BLaER1 treated with 17β-estradiol and CSF1 and Interleukin-3, amounts not matched to agents 10 nM and 100 nM (cell line): ENCODE measurements at regions not wholly inside any gene's neighbourhood (a gene's known extent, or its start where the extent isn't known, plus 50 kb on each side); places are given as distances from the start of the nearest gene placed in this dataset.
A peak's percentile ranks its signal among the peaks of the same experiment; 100 is the strongest.

Experiments used
- H3K27ac ChIP-seq, 11 experiments: shearing (Covaris generic); formaldehyde crosslinking; 2 replicates each; pipeline ENCODE4 v1.8.1; 2022
- H3K27me3 ChIP-seq, 11 experiments: shearing (Covaris generic); formaldehyde crosslinking; 2 replicates each; pipeline ENCODE4 v1.8.1; 2022
- H3K36me3 ChIP-seq, 11 experiments: shearing (Covaris generic); formaldehyde crosslinking; 2 replicates each; pipeline ENCODE4 v1.8.1; 2022
- H3K4me1 ChIP-seq, 10 experiments: shearing (Covaris generic); formaldehyde crosslinking; 2 replicates each; pipeline ENCODE4 v1.8.1; 2022
- H3K4me2 ChIP-seq, 11 experiments: shearing (Covaris generic); formaldehyde crosslinking; 2 replicates each; pipeline ENCODE4 v1.8.1; 2022
- H3K4me3 ChIP-seq, 10 experiments: shearing (Covaris generic); formaldehyde crosslinking; 2 replicates each; pipeline ENCODE4 v1.8.1; 2022
- H3K9ac ChIP-seq, 11 experiments: shearing (Covaris generic); formaldehyde crosslinking; 2 replicates each; pipeline ENCODE4 v1.8.1; 2022
- H3K9me3 ChIP-seq, 11 experiments: shearing (Covaris generic); formaldehyde crosslinking; replicated peaks in 1 of 11; 2 replicates each; pipeline ENCODE4 v1.8.1; 2022
- H4K20me1 ChIP-seq, 11 experiments: shearing (Covaris generic); formaldehyde crosslinking; 2 replicates each; pipeline ENCODE4 v1.8.1; 2022
- Cebpa-rat ChIP-seq, 11 experiments: shearing (Covaris generic); IDR thresholded peaks; 2 replicates each; pipeline ENCODE4 v1.8.1; 2022

- peaks cover 0 to 5% (median 2%) of the 10 kb centered on the region in 11 experiments; a peak in 9 of 22 replicates for H3K9me3 ChIP-seq
- H3K36me3 ChIP-seq, result peaks cover 6 to 27% (median 18%) of the 10 kb centered on the region in 11 experiments; a peak in 21 of 22 replicates
- peak overlapping the region in 7 of 10 experiments; percentile 7 to 55 (median 20); a peak in 7 of 20 replicates for H3K4me3 ChIP-seq
- H4K20me1 ChIP-seq, result peaks cover 12 to 96% (median 94%) of the 10 kb centered on the region in 11 experiments; a peak in 20 of 22 replicates
- H3K9ac ChIP-seq, result peak overlapping the region in 10 of 11 experiments; percentile 14 to 62 (median 48); a peak in 14 of 22 replicates
- no peak for TF ChIP-seq Cebpa-rat (IDR thresholded peaks at IDR 0.05)
- H3K27me3 ChIP-seq, result peaks cover 0 to 53% (median 0%) of the 10 kb centered on the region in 11 experiments; a peak in 5 of 22 replicates
- peak overlapping the region in 7 of 11 experiments; percentile 1 to 77 (median 66); a peak in 10 of 22 replicates for H3K27ac ChIP-seq
- H3K4me1 ChIP-seq, result peaks cover 84 to 87% (median 86%) of the 10 kb centered on the region in 10 experiments
- H3K4me2 ChIP-seq, result peak overlapping the region; percentile 82 to 99 (median 91)
Observed at GRCh38 chr4:3371033-3372001, 70.5 kb upstream of the HGFAC start.

DNA sequence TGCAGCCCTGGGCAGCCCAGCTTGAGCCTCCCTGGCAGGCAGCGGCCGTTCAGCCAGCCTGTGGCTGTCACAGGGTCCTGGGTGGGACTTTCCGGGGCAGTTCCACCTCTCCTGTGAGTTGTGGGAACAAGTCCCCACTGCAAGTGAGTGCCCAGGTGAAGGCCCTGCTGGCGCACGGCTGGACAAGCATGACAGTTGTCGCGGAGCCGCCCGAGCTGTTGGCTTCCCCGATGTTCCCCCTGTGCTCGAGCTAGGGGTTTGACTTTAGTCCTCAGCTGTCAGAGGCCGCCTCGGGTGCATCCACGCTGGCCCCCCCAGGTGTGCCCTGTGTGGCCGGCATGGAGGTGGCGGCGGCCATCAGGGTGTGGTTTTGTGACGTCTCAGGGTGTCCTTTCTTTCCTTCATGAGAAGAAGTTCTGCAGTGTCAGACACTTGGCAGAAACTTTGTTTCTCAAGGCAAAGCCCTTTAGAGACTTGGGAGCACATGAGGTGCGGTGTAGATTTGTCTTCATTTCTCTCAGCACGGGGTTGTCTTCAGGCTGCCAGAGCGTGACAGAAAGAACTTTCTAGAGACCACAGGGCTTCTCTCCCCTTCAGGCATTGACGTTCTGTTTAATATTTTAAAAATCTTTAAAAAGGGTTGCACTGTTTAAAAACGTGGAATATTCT is 69.4 kb upstream of the HGFAC start:
- Histone ChIP-seq H3K27ac (peak overlapping the region in 10 of 11 experiments; percentile 48 to 77 (median 60); a peak in 20 of 22 replicates), H3K4me2 (peak overlapping the region; percentile 82 to 99 (median 91)), H3K27me3 (peaks cover 0 to 42% (median 0%) of the 10 kb centered on the region in 11 experiments; a peak in 5 of 22 replicates), H3K9me3 (peaks cover 0 to 16% (median 13%) of the 10 kb centered on the region in 11 experiments; a peak in 15 of 22 replicates), H3K36me3 (peaks cover 10 to 38% (median 29%) of the 10 kb centered on the region in 11 experiments), H3K4me3 (peak overlapping the region in 5 of 10 experiments; percentile 6 to 35 (median 9); a peak in 7 of 20 replicates), H4K20me1 (peaks cover 12 to 94% (median 86%) of the 10 kb centered on the region in 11 experiments; a peak in 20 of 22 replicates), H3K9ac (peak overlapping the region in 10 of 11 experiments; percentile 4 to 62 (median 48); a peak in 18 of 22 replicates), H3K4me1 (peaks cover 74 to 76% (median 75%) of the 10 kb centered on the region in 10 experiments)
- no peak for TF ChIP-seq Cebpa-rat (IDR thresholded peaks at IDR 0.05)

DNA sequence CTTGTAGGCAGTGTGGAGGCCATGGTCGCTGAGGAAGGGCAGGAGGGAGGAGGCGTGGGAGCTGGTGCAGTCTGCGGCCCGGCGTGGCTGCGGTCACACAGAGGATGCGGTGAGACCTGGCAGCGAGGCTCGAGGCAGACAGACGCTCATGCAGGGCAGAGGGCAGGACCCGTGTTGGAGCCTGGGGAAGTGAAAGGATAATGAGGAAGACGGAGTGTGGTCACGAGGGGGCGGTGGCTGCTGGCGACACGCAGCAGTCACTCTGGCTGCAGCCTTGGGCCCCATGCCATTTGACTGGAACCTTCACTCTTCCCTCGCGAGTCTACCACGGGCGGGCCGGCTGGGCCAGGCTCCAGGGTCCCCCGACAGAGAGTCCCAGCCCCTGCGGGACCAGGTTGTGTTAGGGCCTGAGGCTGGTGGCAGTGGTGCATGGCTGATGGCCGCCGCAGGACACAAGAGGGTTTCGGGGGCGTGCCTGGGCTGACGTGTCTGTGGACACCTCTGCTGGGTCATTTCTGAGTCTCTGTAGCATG is 68.8 kb upstream of the HGFAC start:
- Histone ChIP-seq H3K36me3 (peaks cover 12 to 44% (median 35%) of the 10 kb centered on the region in 11 experiments), H3K27me3 (peaks cover 0 to 36% (median 0%) of the 10 kb centered on the region in 11 experiments; a peak in 5 of 22 replicates), H3K9me3 (peaks cover 2 to 22% (median 19%) of the 10 kb centered on the region in 11 experiments; a peak in 20 of 22 replicates), H3K4me1 (peaks cover 68 to 70% (median 69%) of the 10 kb centered on the region in 10 experiments), H3K9ac (peak overlapping the region; percentile 23 to 65 (median 54); a peak in 18 of 22 replicates), H3K4me2 (peak overlapping the region; percentile 82 to 99 (median 91)), H4K20me1 (peaks cover 8 to 88% (median 79%) of the 10 kb centered on the region in 11 experiments; a peak in 20 of 22 replicates), H3K4me3 (peak overlapping the region in 6 of 10 experiments; percentile 11 to 47 (median 25); a peak in 6 of 20 replicates), H3K27ac (peak overlapping the region in 10 of 11 experiments; percentile 48 to 77 (median 64); a peak in 19 of 22 replicates)
- no peak for TF ChIP-seq Cebpa-rat (IDR thresholded peaks at IDR 0.05)

DNA sequence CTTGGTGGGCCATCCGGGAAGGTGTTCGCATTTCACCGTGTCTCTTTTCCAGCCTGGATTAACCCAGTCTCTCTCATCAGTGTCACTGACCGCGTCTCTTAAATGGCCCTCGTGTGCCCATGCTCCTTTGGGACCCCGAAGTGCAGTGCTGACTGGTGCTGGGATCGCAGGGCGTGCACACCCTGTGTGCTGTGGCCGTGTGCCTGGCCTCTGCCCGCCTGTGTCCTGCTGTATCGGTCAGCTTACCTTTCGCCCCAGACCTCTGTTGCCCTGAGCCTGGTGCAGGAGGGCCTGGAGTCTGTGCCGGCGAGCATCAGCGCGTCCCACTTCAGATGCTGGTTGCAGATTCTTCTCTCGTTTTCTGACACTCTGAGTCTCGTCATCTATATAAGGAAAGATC is 68.3 kb upstream of the HGFAC start:
- peak overlapping the region in 6 of 10 experiments; percentile 11 to 47 (median 25); a peak in 5 of 20 replicates for H3K4me3 ChIP-seq
- peaks cover 63 to 66% (median 65%) of the 10 kb centered on the region in 10 experiments for H3K4me1 ChIP-seq
- H3K27ac ChIP-seq, result peak overlapping the region in 10 of 11 experiments; percentile 32 to 77 (median 61); a peak in 18 of 22 replicates
- H3K36me3 ChIP-seq, result peaks cover 17 to 49% (median 39%) of the 10 kb centered on the region in 11 experiments
- no peak for TF ChIP-seq Cebpa-rat (IDR thresholded peaks at IDR 0.05)
- peaks cover 8 to 83% (median 75%) of the 10 kb centered on the region in 11 experiments; a peak in 20 of 22 replicates for H4K20me1 ChIP-seq
- H3K27me3 ChIP-seq, result peaks cover 0 to 34% (median 0%) of the 10 kb centered on the region in 11 experiments; a peak in 5 of 22 replicates
- peaks cover 6 to 27% (median 23%) of the 10 kb centered on the region in 11 experiments for H3K9me3 ChIP-seq
- peak overlapping the region; percentile 23 to 65 (median 45); a peak in 16 of 22 replicates for H3K9ac ChIP-seq
- H3K4me2 ChIP-seq, result peak overlapping the region; percentile 82 to 99 (median 91)

GRCh38 chr4:3374011-3374645 is 67.6 kb upstream of the HGFAC start:
- TF ChIP-seq Cebpa-rat (IDR thresholded peaks at IDR 0.05), result no peak
- Histone ChIP-seq H3K9ac (peak overlapping the region in 3 of 11 experiments; percentile 1 to 58 (median 43); a peak in 1 of 22 replicates), H3K27ac (peak overlapping the region in 2 of 11 experiments; percentile 68 to 71; a peak in 2 of 22 replicates), H3K36me3 (peaks cover 21 to 55% (median 46%) of the 10 kb centered on the region in 11 experiments), H3K4me3 (no peak overlapping the region), H3K9me3 (peaks cover 13 to 33% (median 30%) of the 10 kb centered on the region in 11 experiments), H3K4me1 (peaks cover 57 to 59% (median 58%) of the 10 kb centered on the region in 10 experiments), H3K27me3 (peaks cover 0 to 32% (median 0%) of the 10 kb centered on the region in 11 experiments; a peak in 5 of 22 replicates), H4K20me1 (peaks cover 8 to 76% (median 68%) of the 10 kb centered on the region in 11 experiments; a peak in 20 of 22 replicates), H3K4me2 (peak overlapping the region; percentile 82 to 99 (median 91))

DNA sequence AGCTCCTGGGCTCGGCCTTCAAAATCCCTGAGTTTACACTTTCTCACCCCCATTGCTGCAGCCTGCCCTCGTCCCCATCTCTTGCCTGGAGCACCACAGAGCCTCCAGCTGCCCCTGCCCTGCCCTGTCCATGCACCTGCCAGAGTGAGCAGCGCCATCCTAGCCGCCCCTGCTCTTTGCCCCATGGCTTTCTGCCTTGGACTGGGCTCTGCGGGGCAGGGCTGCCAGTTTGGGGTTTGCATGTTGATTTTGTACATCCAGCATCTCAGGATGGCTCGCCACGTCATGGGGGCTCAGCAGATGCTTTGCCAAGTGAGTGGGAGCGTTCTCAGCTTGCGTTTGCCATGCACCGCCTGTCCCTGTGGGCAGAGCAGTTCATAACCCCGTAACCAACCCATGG is 67.1 kb upstream of the HGFAC start:
- Histone ChIP-seq H3K4me3 (no peak overlapping the region), H3K36me3 (peaks cover 23 to 60% (median 51%) of the 10 kb centered on the region in 11 experiments), H3K4me2 (peak overlapping the region in 10 of 11 experiments; percentile 38 to 99 (median 93); a peak in 13 of 22 replicates), H4K20me1 (peaks cover 8 to 71% (median 63%) of the 10 kb centered on the region in 11 experiments; a peak in 20 of 22 replicates), H3K9ac (no peak overlapping the region), H3K27me3 (peaks cover 0 to 32% (median 0%) of the 10 kb centered on the region in 11 experiments; a peak in 5 of 22 replicates), H3K9me3 (peaks cover 18 to 38% (median 35%) of the 10 kb centered on the region in 11 experiments), H3K27ac (no peak overlapping the region), H3K4me1 (peaks cover 51 to 54% (median 53%) of the 10 kb centered on the region in 10 experiments)
- TF ChIP-seq Cebpa-rat (IDR thresholded peaks at IDR 0.05), result no peak

DNA sequence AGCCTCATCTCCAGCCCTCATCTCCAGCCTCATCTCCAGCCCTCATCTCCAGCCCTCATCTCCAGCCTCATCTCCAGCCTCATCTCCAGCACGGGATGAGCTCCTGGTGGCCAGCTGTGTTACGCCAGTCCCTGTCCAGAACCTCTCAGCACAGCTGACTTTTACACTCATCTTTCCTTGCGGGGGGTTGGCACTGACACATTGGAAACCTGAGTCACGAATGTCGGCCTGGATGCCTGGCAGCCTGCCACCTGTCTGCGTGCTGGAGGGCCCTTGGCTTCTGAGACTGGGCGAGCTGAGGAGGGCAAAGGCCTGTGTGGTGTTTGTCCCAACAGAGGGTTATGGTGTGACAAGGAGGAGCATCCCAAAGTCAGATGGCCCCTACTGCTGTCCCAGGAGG is 66.1 kb upstream of the HGFAC start:
- Histone ChIP-seq H3K4me3 (no peak overlapping the region), H3K27me3 (peaks cover 0 to 32% (median 0%) of the 10 kb centered on the region in 11 experiments; a peak in 5 of 22 replicates), H3K36me3 (peaks cover 25 to 71% (median 62%) of the 10 kb centered on the region in 11 experiments), H4K20me1 (peaks cover 8 to 61% (median 53%) of the 10 kb centered on the region in 11 experiments; a peak in 20 of 22 replicates), H3K4me2 (no peak overlapping the region), H3K9ac (no peak overlapping the region), H3K27ac (no peak overlapping the region), H3K9me3 (peaks cover 29 to 49% (median 46%) of the 10 kb centered on the region in 11 experiments), H3K4me1 (peaks cover 42 to 44% (median 43%) of the 10 kb centered on the region in 10 experiments)
- no peak for TF ChIP-seq Cebpa-rat (IDR thresholded peaks at IDR 0.05)
